Osteoblast (primary cell): ENCODE measurements at regions not wholly inside any gene's neighbourhood (a gene's known extent, or its start where the extent isn't known, plus 50 kb on each side); places are given as distances from the start of the nearest gene placed in this dataset.

ENCODE experiments used
- DNase-seq: peaks from one replicate; pipeline ENCODE4 v3.0.0; 2011; ENCODE audit warnings: low spot score, mixed read lengths; ENCODE audit not compliant: insufficient read length; ENCODE audit errors: missing footprints
- H2AFZ ChIP-seq: 2 replicates; pipeline ENCODE4 v1.6.0; 2011; ENCODE audit warnings: mild to moderate bottlenecking, low read length
- H3K27ac ChIP-seq: 2 replicates; pipeline ENCODE4 v1.5.1; 2011; ENCODE audit warnings: mild to moderate bottlenecking, low read depth, low read length, moderate library complexity
- H3K27me3 ChIP-seq: 2 replicates; pipeline ENCODE4 v1.6.0; 2012; ENCODE audit warnings: mild to moderate bottlenecking, control low read depth, inconsistent platforms, low read length, moderate library complexity; ENCODE audit not compliant: insufficient read depth
- H3K36me3 ChIP-seq: 2 replicates; pipeline ENCODE4 v1.5.1; 2011; ENCODE audit warnings: mild to moderate bottlenecking, low read length, control low read depth, moderate library complexity; ENCODE audit not compliant: insufficient read depth
- H3K4me1 ChIP-seq: 2 replicates; pipeline ENCODE4 v1.5.1; 2011; ENCODE audit warnings: mild to moderate bottlenecking, low read length, control low read depth, moderate library complexity; ENCODE audit not compliant: insufficient read depth
- H3K4me2 ChIP-seq: 2 replicates; pipeline ENCODE4 v1.6.0; 2011; ENCODE audit warnings: mild to moderate bottlenecking, low read length; ENCODE audit not compliant: insufficient read depth
- H3K4me3 ChIP-seq: fragments of 200-600 bp; sonication (generic); 3 replicates; pipeline ENCODE4 v1.5.1; 2012; ENCODE audit warnings: mild to moderate bottlenecking, low read length, inconsistent platforms; ENCODE audit not compliant: insufficient read depth
- H3K79me2 ChIP-seq: 2 replicates; pipeline ENCODE4 v1.6.0; 2012; ENCODE audit warnings: mild to moderate bottlenecking, low read length, control low read depth, inconsistent platforms; ENCODE audit not compliant: insufficient read depth
- H3K9me3 ChIP-seq: 2 replicates; pipeline ENCODE4 v1.5.1; 2011; ENCODE audit warnings: low read depth, low read length, control low read depth
- H4K20me1 ChIP-seq: 2 replicates; pipeline ENCODE4 v1.6.0; 2012; ENCODE audit warnings: mild to moderate bottlenecking, low read length, control low read depth; ENCODE audit not compliant: insufficient read depth
- TF ChIP-seq, protein P1 (sequence below): IDR thresholded peaks from 2 replicates; pipeline ENCODE4 v1.5.1; 2011; ENCODE audit warnings: mild to moderate bottlenecking, low read depth, low read length, moderate library complexity; ENCODE audit errors: extremely low read depth

DNA sequence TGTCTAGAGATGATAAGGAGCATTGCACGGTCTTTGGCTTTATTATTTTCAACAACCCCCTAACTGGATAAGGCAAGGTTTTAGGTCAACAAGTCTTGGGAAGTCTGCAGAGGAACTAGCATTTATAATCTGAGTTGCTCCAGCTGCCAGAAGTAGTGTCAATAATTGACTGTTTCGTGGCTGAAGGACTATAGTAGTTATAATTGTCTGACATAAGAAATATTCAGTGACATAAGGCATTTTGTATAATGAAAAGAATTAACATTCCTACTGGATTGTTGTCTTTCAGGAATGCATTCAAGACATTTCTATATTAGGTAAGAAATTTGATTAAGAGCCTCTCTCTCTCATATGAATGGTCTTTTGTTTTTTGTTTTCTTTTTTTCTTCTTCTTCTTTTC lies 136.9 kb upstream of the SGK1 start:
- Histone ChIP-seq H3K4me3 (no peak overlapping the region), H3K27ac (no peak overlapping the region), H4K20me1 (no peaks in the 10 kb centered on the region), H2AFZ (no peak overlapping the region), H3K36me3 (no peaks in the 10 kb centered on the region), H3K27me3 (no peaks in the 10 kb centered on the region), H3K9me3 (no peaks in the 10 kb centered on the region), H3K4me1 (no peaks in the 10 kb centered on the region), H3K4me2 (no peak overlapping the region), H3K79me2 (no peaks in the 10 kb centered on the region)
- DNase-seq: no peak
- TF ChIP-seq, protein P1, sequence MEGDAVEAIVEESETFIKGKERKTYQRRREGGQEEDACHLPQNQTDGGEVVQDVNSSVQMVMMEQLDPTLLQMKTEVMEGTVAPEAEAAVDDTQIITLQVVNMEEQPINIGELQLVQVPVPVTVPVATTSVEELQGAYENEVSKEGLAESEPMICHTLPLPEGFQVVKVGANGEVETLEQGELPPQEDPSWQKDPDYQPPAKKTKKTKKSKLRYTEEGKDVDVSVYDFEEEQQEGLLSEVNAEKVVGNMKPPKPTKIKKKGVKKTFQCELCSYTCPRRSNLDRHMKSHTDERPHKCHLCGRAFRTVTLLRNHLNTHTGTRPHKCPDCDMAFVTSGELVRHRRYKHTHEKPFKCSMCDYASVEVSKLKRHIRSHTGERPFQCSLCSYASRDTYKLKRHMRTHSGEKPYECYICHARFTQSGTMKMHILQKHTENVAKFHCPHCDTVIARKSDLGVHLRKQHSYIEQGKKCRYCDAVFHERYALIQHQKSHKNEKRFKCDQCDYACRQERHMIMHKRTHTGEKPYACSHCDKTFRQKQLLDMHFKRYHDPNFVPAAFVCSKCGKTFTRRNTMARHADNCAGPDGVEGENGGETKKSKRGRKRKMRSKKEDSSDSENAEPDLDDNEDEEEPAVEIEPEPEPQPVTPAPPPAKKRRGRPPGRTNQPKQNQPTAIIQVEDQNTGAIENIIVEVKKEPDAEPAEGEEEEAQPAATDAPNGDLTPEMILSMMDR: no peak

DNA sequence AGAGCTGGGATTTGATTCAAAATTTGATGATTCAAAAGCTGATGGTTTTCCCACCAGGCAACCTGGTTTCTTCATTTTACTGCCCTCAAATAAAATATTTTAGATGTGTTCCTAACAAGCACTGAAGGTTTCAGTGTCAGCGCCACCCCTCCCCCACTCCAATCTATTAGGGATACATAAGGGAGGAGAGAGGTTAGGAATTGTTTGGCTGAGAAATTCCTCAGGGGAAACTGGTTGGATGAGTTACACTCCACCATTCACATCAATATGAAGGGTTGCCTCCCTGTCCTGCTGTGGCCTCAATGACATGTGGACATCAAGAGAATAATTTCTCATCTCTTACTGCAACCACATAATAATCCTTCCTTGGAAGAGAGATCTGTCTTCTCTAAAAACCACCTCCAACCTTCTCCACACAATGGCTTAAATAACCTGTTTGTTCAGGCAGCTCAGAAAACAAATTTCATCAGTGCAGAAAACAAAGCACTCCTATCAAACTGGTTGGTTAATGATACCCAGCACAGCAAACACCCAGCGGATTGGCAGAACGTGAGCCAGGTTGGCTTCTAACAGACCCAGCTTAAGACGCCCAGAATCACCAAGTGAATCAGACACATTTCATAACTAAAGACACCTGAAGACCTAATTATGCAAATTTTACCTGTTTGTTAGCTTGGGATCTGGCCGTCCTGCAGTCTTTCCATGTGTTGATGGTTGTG lies 136.0 kb upstream of the SGK1 start:
- H3K4me2 ChIP-seq: no peak overlapping the region
- no peak overlapping the region for H3K4me3 ChIP-seq
- no peaks in the 10 kb centered on the region for H3K36me3 ChIP-seq
- TF ChIP-seq, protein P1: no peak
- H3K27ac ChIP-seq: no peak overlapping the region
- H3K79me2 ChIP-seq: no peaks in the 10 kb centered on the region
- H4K20me1 ChIP-seq: no peaks in the 10 kb centered on the region
- H2AFZ ChIP-seq: no peak overlapping the region
- peaks cover 1% of the 10 kb centered on the region for H3K4me1 ChIP-seq
- DNase-seq: no peak
- H3K9me3 ChIP-seq: no peaks in the 10 kb centered on the region
- no peaks in the 10 kb centered on the region for H3K27me3 ChIP-seq

DNA sequence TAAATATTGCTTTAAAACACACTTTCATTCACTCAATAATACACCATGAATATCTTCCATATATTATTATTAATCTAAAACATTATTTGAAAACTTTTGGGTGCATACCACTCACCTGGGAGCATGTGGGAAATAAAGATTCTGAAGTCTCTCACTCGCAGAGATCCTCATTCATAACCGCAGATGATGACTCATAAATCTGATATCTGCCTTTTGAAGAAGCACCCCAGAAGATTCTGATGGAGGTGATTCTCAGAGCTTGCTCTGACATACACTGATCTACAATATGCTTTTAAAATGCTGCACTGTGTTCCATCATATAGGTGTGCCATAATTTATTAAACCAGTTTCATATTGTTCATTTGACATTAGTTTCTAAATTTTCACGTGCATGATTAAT lies 135.0 kb upstream of the SGK1 start:
- Histone ChIP-seq H3K27me3 (no peaks in the 10 kb centered on the region), H3K79me2 (no peaks in the 10 kb centered on the region), H4K20me1 (no peaks in the 10 kb centered on the region), H3K4me1 (peaks cover 9% of the 10 kb centered on the region), H3K36me3 (no peaks in the 10 kb centered on the region), H2AFZ (no peak overlapping the region), H3K4me2 (no peak overlapping the region), H3K9me3 (no peaks in the 10 kb centered on the region), H3K4me3 (no peak overlapping the region), H3K27ac (no peak overlapping the region)
- TF ChIP-seq, protein P1: no peak
- DNase-seq: no peak

DNA sequence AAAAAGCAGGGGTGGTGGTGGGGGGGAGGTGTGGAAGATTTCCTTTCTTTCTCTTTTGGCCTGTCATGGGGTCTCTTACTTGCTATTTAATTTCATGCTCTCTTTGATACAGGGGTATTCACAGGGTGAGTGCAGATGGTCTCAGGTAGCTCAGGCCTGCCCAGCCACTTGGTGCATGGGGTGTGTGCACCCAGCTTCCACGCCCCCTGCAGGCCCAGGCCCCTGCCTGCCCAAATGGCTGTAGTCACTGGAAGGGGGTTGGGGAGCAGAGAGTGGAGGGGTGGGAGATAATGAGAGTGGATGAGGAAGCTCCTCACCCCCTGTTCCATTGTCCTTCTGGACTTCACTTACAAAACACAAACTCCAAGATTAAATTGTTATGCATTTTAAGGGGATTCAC lies 133.6 kb upstream of the SGK1 start:
- no peak for DNase-seq
- Histone ChIP-seq H3K79me2 (no peaks in the 10 kb centered on the region), H2AFZ (no peak overlapping the region), H3K27me3 (no peaks in the 10 kb centered on the region), H3K4me3 (no peak overlapping the region), H3K4me2 (no peak overlapping the region), H3K36me3 (no peaks in the 10 kb centered on the region), H3K4me1 (peaks cover 21% of the 10 kb centered on the region), H4K20me1 (no peaks in the 10 kb centered on the region), H3K27ac (no peak overlapping the region), H3K9me3 (no peaks in the 10 kb centered on the region)
- TF ChIP-seq, protein P1: no peak
